ENCODE measurements at regions not wholly inside any gene's neighbourhood (a gene's known extent, or its start where the extent isn't known, plus 50 kb on each side); places are given as distances from the start of the nearest gene placed in this dataset.

GRCh38 chr22:48431014-48431413 is 1396.7 kb downstream of the BRD1 start:
- TF ChIP-seq POLR2A (IDR thresholded peaks at IDR 0.05), result no peak
- TF ChIP-seq CTCF (IDR thresholded peaks at IDR 0.05 in 8 of 11, conservative IDR thresholded peaks at IDR 0.05 in 3 of 11), result no peak
- TF ChIP-seq POLR2AphosphoS5 (IDR thresholded peaks at IDR 0.05), result no peak

Measured in spleen (tissue), 7 donors.